Activated CD8-positive, alpha-beta memory T cell treated with anti-CD3 and anti-CD28 coated beads, Interleukin-2, amount 10 ng/mL, durations not matched to agents 7 days and 5 days (primary cell): ENCODE measurements at regions not wholly inside any gene's neighbourhood (a gene's known extent, or its start where the extent isn't known, plus 50 kb on each side); places are given as distances from the start of the nearest gene placed in this dataset.

Experiments used
- ATAC-seq: fragments of 150-1000 bp; cut with Tn5 transposase; one replicate; pipeline ENCODE4 v1.10.0; 2021; ENCODE audit warnings: moderate library complexity
- CTCF ChIA-PET: fragments of 350-600 bp; sonication (Branson Sonifier 250); formaldehyde crosslinking; loops from one replicate; lab custom pipeline; 2021; ENCODE audit warnings: antibody characterized with exemption; lab: Charles Lee
- DNase-seq: peaks from one replicate; pipeline ENCODE4 v3.0.0-alpha.2; 2020
- H3K27ac Mint-ChIP-seq: one replicate; pipeline ENCODE4 v1.8.0; 2021; ENCODE audit warnings: mild to moderate bottlenecking, mixed read lengths
- H3K27me3 Mint-ChIP-seq: one replicate; pipeline ENCODE4 v1.8.0; 2021; ENCODE audit warnings: mixed read lengths
- H3K36me3 Mint-ChIP-seq: one replicate; pipeline ENCODE4 v1.8.0; 2021; ENCODE audit warnings: mild to moderate bottlenecking, mixed read lengths
- H3K4me1 Mint-ChIP-seq: one replicate; pipeline ENCODE4 v1.8.0; 2021; ENCODE audit warnings: mixed read lengths
- H3K4me3 Mint-ChIP-seq: one replicate; pipeline ENCODE4 v1.8.0; 2021; ENCODE audit warnings: mild to moderate bottlenecking, moderate library complexity, mixed read lengths
- H3K9me3 Mint-ChIP-seq: one replicate; pipeline ENCODE4 v1.8.0; 2022; ENCODE audit warnings: low read depth, mixed read lengths

GRCh38 chr3:99503350-99503749, 135.0 kb upstream of the COL8A1 start:
- Mint-ChIP-seq H3K27ac (no peak overlapping the region), H3K4me1 (peaks cover 3% of the 10 kb centered on the region), H3K4me3 (no peak overlapping the region), H3K9me3 (no peaks in the 10 kb centered on the region), H3K27me3 (no peaks in the 10 kb centered on the region), H3K36me3 (no peaks in the 10 kb centered on the region)
- CTCF ChIA-PET = no interaction called here
- DNase-seq = no peak
- no peak for ATAC-seq

- no peak for ATAC-seq
- Mint-ChIP-seq H3K36me3 (no peaks in the 10 kb centered on the region), H3K9me3 (no peaks in the 10 kb centered on the region), H3K4me3 (no peak overlapping the region), H3K27me3 (no peaks in the 10 kb centered on the region), H3K27ac (no peak overlapping the region), H3K4me1 (peaks cover 3% of the 10 kb centered on the region)
- CTCF ChIA-PET = no interaction called here
- no peak for DNase-seq
Measured at GRCh38 chr3:99502871-99503270, 135.5 kb upstream of the COL8A1 start.

- ATAC-seq (no peak), DNase-seq (no peak)
- no peaks in the 10 kb centered on the region for H3K27me3 Mint-ChIP-seq
- CTCF ChIA-PET = no interaction called here
- H3K4me1 Mint-ChIP-seq = no peaks in the 10 kb centered on the region
- H3K36me3 Mint-ChIP-seq = no peaks in the 10 kb centered on the region
- no peak overlapping the region for H3K4me3 Mint-ChIP-seq
- H3K9me3 Mint-ChIP-seq = no peaks in the 10 kb centered on the region
- no peak overlapping the region for H3K27ac Mint-ChIP-seq
Measured at GRCh38 chr3:99500485-99500884, 137.9 kb upstream of the COL8A1 start.

- DNase-seq (no peak), ATAC-seq (no peak)
- Mint-ChIP-seq H3K27me3 (no peaks in the 10 kb centered on the region), H3K9me3 (no peaks in the 10 kb centered on the region), H3K27ac (no peak overlapping the region), H3K4me1 (no peaks in the 10 kb centered on the region), H3K36me3 (no peaks in the 10 kb centered on the region), H3K4me3 (no peak overlapping the region)
- CTCF ChIA-PET = interaction anchor here (0.7 kb wide), 1 partner anchor 11 kb away, joined by 3 read pairs; no protein-coding TSS in a partner anchor
Measured at GRCh38 chr3:99499235-99500158, 138.9 kb upstream of the COL8A1 start.

- DNase-seq = no peak
- Mint-ChIP-seq H3K4me1 (no peaks in the 10 kb centered on the region), H3K4me3 (no peak overlapping the region), H3K36me3 (no peaks in the 10 kb centered on the region), H3K27ac (no peak overlapping the region), H3K9me3 (no peaks in the 10 kb centered on the region), H3K27me3 (no peaks in the 10 kb centered on the region)
- ATAC-seq = no peak
- CTCF ChIA-PET = interaction anchor here (0.7 kb wide), 1 partner anchor 11 kb away, joined by 3 read pairs; no protein-coding TSS in a partner anchor
Measured at GRCh38 chr3:99498550-99499234, 139.7 kb upstream of the COL8A1 start.

- DNase-seq = no peak
- no peaks in the 10 kb centered on the region for H3K36me3 Mint-ChIP-seq
- peaks cover 7% of the 10 kb centered on the region for H3K9me3 Mint-ChIP-seq
- H3K27me3 Mint-ChIP-seq = no peaks in the 10 kb centered on the region
- no peak overlapping the region for H3K27ac Mint-ChIP-seq
- ATAC-seq = no peak
- no peaks in the 10 kb centered on the region for H3K4me1 Mint-ChIP-seq
- H3K4me3 Mint-ChIP-seq = no peak overlapping the region
- CTCF ChIA-PET = no interaction called here
Measured at GRCh38 chr3:99487894-99488293, 150.5 kb upstream of the COL8A1 start.

GRCh38 chr3:99485286-99485685, 153.1 kb upstream of the COL8A1 start:
- CTCF ChIA-PET = no interaction called here
- Mint-ChIP-seq H3K9me3 (peaks cover 7% of the 10 kb centered on the region), H3K4me1 (no peaks in the 10 kb centered on the region), H3K27me3 (no peaks in the 10 kb centered on the region), H3K4me3 (no peak overlapping the region), H3K27ac (no peak overlapping the region), H3K36me3 (no peaks in the 10 kb centered on the region)
- ATAC-seq (no peak), DNase-seq (no peak)

GRCh38 chr3:99484871-99485270, 153.5 kb upstream of the COL8A1 start:
- Mint-ChIP-seq H3K36me3 (no peaks in the 10 kb centered on the region), H3K27me3 (no peaks in the 10 kb centered on the region), H3K27ac (no peak overlapping the region), H3K4me1 (no peaks in the 10 kb centered on the region), H3K9me3 (peaks cover 7% of the 10 kb centered on the region), H3K4me3 (no peak overlapping the region)
- DNase-seq (no peak), ATAC-seq (no peak)
- CTCF ChIA-PET = no interaction called here

- no peaks in the 10 kb centered on the region for H3K36me3 Mint-ChIP-seq
- CTCF ChIA-PET = no interaction called here
- no peak for ATAC-seq
- H3K27ac Mint-ChIP-seq = no peak overlapping the region
- DNase-seq = no peak
- H3K9me3 Mint-ChIP-seq = peaks cover 2% of the 10 kb centered on the region
- H3K4me3 Mint-ChIP-seq = no peak overlapping the region
- no peaks in the 10 kb centered on the region for H3K4me1 Mint-ChIP-seq
- no peaks in the 10 kb centered on the region for H3K27me3 Mint-ChIP-seq
Measured at GRCh38 chr3:99483841-99484240, 154.6 kb upstream of the COL8A1 start.

- no peaks in the 10 kb centered on the region for H3K27me3 Mint-ChIP-seq
- H3K9me3 Mint-ChIP-seq = no peaks in the 10 kb centered on the region
- H3K36me3 Mint-ChIP-seq = no peaks in the 10 kb centered on the region
- CTCF ChIA-PET = no interaction called here
- ATAC-seq (no peak), DNase-seq (no peak)
- no peak overlapping the region for H3K4me3 Mint-ChIP-seq
- no peak overlapping the region for H3K27ac Mint-ChIP-seq
- no peaks in the 10 kb centered on the region for H3K4me1 Mint-ChIP-seq
Measured at GRCh38 chr3:99482191-99482590, 156.2 kb upstream of the COL8A1 start.

GRCh38 chr3:99481561-99481960, 156.8 kb upstream of the COL8A1 start:
- CTCF ChIA-PET = no interaction called here
- H3K4me1 Mint-ChIP-seq = no peaks in the 10 kb centered on the region
- no peaks in the 10 kb centered on the region for H3K36me3 Mint-ChIP-seq
- no peaks in the 10 kb centered on the region for H3K9me3 Mint-ChIP-seq
- no peak for DNase-seq
- H3K4me3 Mint-ChIP-seq = no peak overlapping the region
- no peak overlapping the region for H3K27ac Mint-ChIP-seq
- no peak for ATAC-seq
- H3K27me3 Mint-ChIP-seq = no peaks in the 10 kb centered on the region

- ATAC-seq (no peak), DNase-seq (no peak)
- H3K4me1 Mint-ChIP-seq = no peaks in the 10 kb centered on the region
- H3K27ac Mint-ChIP-seq = no peak overlapping the region
- CTCF ChIA-PET = no interaction called here
- no peaks in the 10 kb centered on the region for H3K9me3 Mint-ChIP-seq
- no peaks in the 10 kb centered on the region for H3K27me3 Mint-ChIP-seq
- H3K36me3 Mint-ChIP-seq = no peaks in the 10 kb centered on the region
- H3K4me3 Mint-ChIP-seq = no peak overlapping the region
Measured at GRCh38 chr3:99479768-99480167, 158.6 kb upstream of the COL8A1 start.

- ATAC-seq (no peak), DNase-seq (no peak)
- H3K4me3 Mint-ChIP-seq = no peak overlapping the region
- no peak overlapping the region for H3K27ac Mint-ChIP-seq
- H3K36me3 Mint-ChIP-seq = no peaks in the 10 kb centered on the region
- no peaks in the 10 kb centered on the region for H3K9me3 Mint-ChIP-seq
- no peaks in the 10 kb centered on the region for H3K4me1 Mint-ChIP-seq
- H3K27me3 Mint-ChIP-seq = no peaks in the 10 kb centered on the region
- CTCF ChIA-PET = no interaction called here
Measured at GRCh38 chr3:99477650-99478049, 160.7 kb upstream of the COL8A1 start.

GRCh38 chr3:99475229-99475628, 163.2 kb upstream of the COL8A1 start:
- no peaks in the 10 kb centered on the region for H3K9me3 Mint-ChIP-seq
- no peaks in the 10 kb centered on the region for H3K27me3 Mint-ChIP-seq
- no peaks in the 10 kb centered on the region for H3K4me1 Mint-ChIP-seq
- H3K4me3 Mint-ChIP-seq = no peak overlapping the region
- H3K27ac Mint-ChIP-seq = no peak overlapping the region
- ATAC-seq (no peak), DNase-seq (no peak)
- CTCF ChIA-PET = no interaction called here
- no peaks in the 10 kb centered on the region for H3K36me3 Mint-ChIP-seq
